ENCODE measurements at regions not wholly inside any gene's neighbourhood (a gene's known extent, or its start where the extent isn't known, plus 50 kb on each side); places are given as distances from the start of the nearest gene placed in this dataset.

GRCh38 chr10:117462816-117463544 lies 79.6 kb upstream of the EMX2 start:
- no peaks in the 10 kb centered on the region for H3K36me3 ChIP-seq
- peaks cover 1 to 2% of the 10 kb centered on the region in 2 experiments for H3K4me1 ChIP-seq (ENCODE audit: control insufficient read depth in 1 of 2, insufficient read depth in 1 of 2, low read depth in 1 of 2, low read length in 1 of 2)
- no peaks in the 10 kb centered on the region for H3K27me3 ChIP-seq
- H3K27ac ChIP-seq, result no peak overlapping the region
- no peak for TF ChIP-seq CTCF (IDR thresholded peaks at IDR 0.05)
- no peaks in the 10 kb centered on the region for H3K9me3 ChIP-seq
- no peak overlapping the region for H3K4me3 ChIP-seq (ENCODE audit: low read depth in 1 of 2, low read length in 1 of 2)

GRCh38 chr10:117462424-117462792 lies 80.1 kb upstream of the EMX2 start:
- Histone ChIP-seq H3K36me3 (no peaks in the 10 kb centered on the region), H3K9me3 (no peaks in the 10 kb centered on the region), H3K4me3 (ENCODE audit: low read depth in 1 of 2, low read length in 1 of 2) (no peak overlapping the region), H3K27me3 (no peaks in the 10 kb centered on the region), H3K27ac (no peak overlapping the region), H3K4me1 (ENCODE audit: control insufficient read depth in 1 of 2, insufficient read depth in 1 of 2, low read depth in 1 of 2, low read length in 1 of 2) (peaks cover 7 to 8% of the 10 kb centered on the region in 2 experiments)
- no peak for TF ChIP-seq CTCF (IDR thresholded peaks at IDR 0.05)

GRCh38 chr10:117461766-117462423 lies 80.7 kb upstream of the EMX2 start:
- Histone ChIP-seq H3K27me3 (no peaks in the 10 kb centered on the region), H3K36me3 (no peaks in the 10 kb centered on the region), H3K9me3 (no peaks in the 10 kb centered on the region), H3K27ac (no peak overlapping the region), H3K4me1 (ENCODE audit: control insufficient read depth in 1 of 2, insufficient read depth in 1 of 2, low read depth in 1 of 2, low read length in 1 of 2) (peaks cover 12 to 13% of the 10 kb centered on the region in 2 experiments), H3K4me3 (ENCODE audit: low read depth in 1 of 2, low read length in 1 of 2) (no peak overlapping the region)
- TF ChIP-seq CTCF (IDR thresholded peaks at IDR 0.05), result no peak

GRCh38 chr10:117460846-117461765 lies 81.4 kb upstream of the EMX2 start:
- Histone ChIP-seq H3K27ac (no peak overlapping the region), H3K4me1 (ENCODE audit: control insufficient read depth in 1 of 2, insufficient read depth in 1 of 2, low read depth in 1 of 2, low read length in 1 of 2) (peaks cover 20 to 21% of the 10 kb centered on the region in 2 experiments), H3K4me3 (ENCODE audit: low read depth in 1 of 2, low read length in 1 of 2) (no peak overlapping the region), H3K27me3 (no peaks in the 10 kb centered on the region), H3K9me3 (no peaks in the 10 kb centered on the region), H3K36me3 (no peaks in the 10 kb centered on the region)
- TF ChIP-seq CTCF (IDR thresholded peaks at IDR 0.05), result no peak

GRCh38 chr10:117458571-117458970 lies 83.3 kb upstream of the PDZD8 start:
- no peak for TF ChIP-seq CTCF (IDR thresholded peaks at IDR 0.05)
- H3K4me1 ChIP-seq (ENCODE audit: control insufficient read depth in 1 of 2, insufficient read depth in 1 of 2, low read depth in 1 of 2, low read length in 1 of 2), result peaks cover 45 to 46% of the 10 kb centered on the region in 2 experiments
- no peaks in the 10 kb centered on the region for H3K9me3 ChIP-seq
- H3K27ac ChIP-seq, result no peak overlapping the region
- H3K4me3 ChIP-seq (ENCODE audit: low read depth in 1 of 2, low read length in 1 of 2), result no peak overlapping the region
- no peaks in the 10 kb centered on the region for H3K27me3 ChIP-seq
- no peaks in the 10 kb centered on the region for H3K36me3 ChIP-seq

All from neutrophil (primary cell).